ENCODE measurements at regions not wholly inside any gene's neighbourhood (a gene's known extent, or its start where the extent isn't known, plus 50 kb on each side); places are given as distances from the start of the nearest gene placed in this dataset.

- no peaks in the 10 kb centered on the region for H3K79me2 ChIP-seq (ENCODE audit: low read length)
- H2AFZ ChIP-seq (ENCODE audit: low read length) = no peak overlapping the region
- H3K4me3 ChIP-seq (ENCODE audit: low read length) = no peak overlapping the region
- H3K9ac ChIP-seq (ENCODE audit: low read length) = no peak overlapping the region
- no peaks in the 10 kb centered on the region for H3K4me1 ChIP-seq (ENCODE audit: low read length)
- no peaks in the 10 kb centered on the region for H3K36me3 ChIP-seq (ENCODE audit: insufficient read depth, low read length)
- no peaks in the 10 kb centered on the region for H4K20me1 ChIP-seq (ENCODE audit: insufficient read depth, low read depth, low read length)
- H3K27ac ChIP-seq (ENCODE audit: low read length) = no peak overlapping the region
- no peaks in the 10 kb centered on the region for H3K9me3 ChIP-seq (ENCODE audit: low read length)
- H3K9me2 ChIP-seq (replicated peaks; ENCODE audit: insufficient read depth, low read length) = no peaks in the 10 kb centered on the region
- no peak overlapping the region for H3K4me2 ChIP-seq (ENCODE audit: low read depth, low read length, poor library complexity, severe bottlenecking)
- no peak for DNase-seq
- no peaks in the 10 kb centered on the region for H3K27me3 ChIP-seq (ENCODE audit: low read length)
Observed at GRCh38 chr3:106748472-106749262, 628.6 kb upstream of the CCDC54 start.

GRCh38 chr3:106750092-106750491 is 627.1 kb upstream of the CCDC54 start:
- Histone ChIP-seq H3K4me2 (ENCODE audit: low read depth, low read length, poor library complexity, severe bottlenecking) (no peak overlapping the region), H3K4me3 (ENCODE audit: low read length) (no peak overlapping the region), H3K9me3 (ENCODE audit: low read length) (no peaks in the 10 kb centered on the region), H3K36me3 (ENCODE audit: insufficient read depth, low read length) (no peaks in the 10 kb centered on the region), H3K9me2 (replicated peaks; ENCODE audit: insufficient read depth, low read length) (no peaks in the 10 kb centered on the region), H3K4me1 (ENCODE audit: low read length) (no peaks in the 10 kb centered on the region), H3K9ac (ENCODE audit: low read length) (no peak overlapping the region), H3K79me2 (ENCODE audit: low read length) (no peaks in the 10 kb centered on the region), H3K27me3 (ENCODE audit: low read length) (no peaks in the 10 kb centered on the region), H2AFZ (ENCODE audit: low read length) (no peak overlapping the region), H3K27ac (ENCODE audit: low read length) (no peak overlapping the region), H4K20me1 (ENCODE audit: insufficient read depth, low read depth, low read length) (no peaks in the 10 kb centered on the region)
- DNase-seq = no peak

- H3K4me2 ChIP-seq (ENCODE audit: low read depth, low read length, poor library complexity, severe bottlenecking) = no peak overlapping the region
- H3K4me3 ChIP-seq (ENCODE audit: low read length) = no peak overlapping the region
- H3K27me3 ChIP-seq (ENCODE audit: low read length) = no peaks in the 10 kb centered on the region
- no peak for DNase-seq
- no peak overlapping the region for H3K9ac ChIP-seq (ENCODE audit: low read length)
- no peaks in the 10 kb centered on the region for H3K36me3 ChIP-seq (ENCODE audit: insufficient read depth, low read length)
- no peaks in the 10 kb centered on the region for H3K9me2 ChIP-seq (replicated peaks; ENCODE audit: insufficient read depth, low read length)
- no peak overlapping the region for H3K27ac ChIP-seq (ENCODE audit: low read length)
- H2AFZ ChIP-seq (ENCODE audit: low read length) = no peak overlapping the region
- H3K4me1 ChIP-seq (ENCODE audit: low read length) = no peaks in the 10 kb centered on the region
- H4K20me1 ChIP-seq (ENCODE audit: insufficient read depth, low read depth, low read length) = no peaks in the 10 kb centered on the region
- H3K79me2 ChIP-seq (ENCODE audit: low read length) = no peaks in the 10 kb centered on the region
- no peaks in the 10 kb centered on the region for H3K9me3 ChIP-seq (ENCODE audit: low read length)
Observed at GRCh38 chr3:106755336-106755735, 621.9 kb upstream of the CCDC54 start.

- H3K9me3 ChIP-seq (ENCODE audit: low read length) = no peaks in the 10 kb centered on the region
- no peaks in the 10 kb centered on the region for H4K20me1 ChIP-seq (ENCODE audit: insufficient read depth, low read depth, low read length)
- H3K4me2 ChIP-seq (ENCODE audit: low read depth, low read length, poor library complexity, severe bottlenecking) = no peak overlapping the region
- no peaks in the 10 kb centered on the region for H3K27me3 ChIP-seq (ENCODE audit: low read length)
- no peaks in the 10 kb centered on the region for H3K9me2 ChIP-seq (replicated peaks; ENCODE audit: insufficient read depth, low read length)
- no peak for DNase-seq
- no peaks in the 10 kb centered on the region for H3K4me1 ChIP-seq (ENCODE audit: low read length)
- no peak overlapping the region for H3K4me3 ChIP-seq (ENCODE audit: low read length)
- no peak overlapping the region for H3K9ac ChIP-seq (ENCODE audit: low read length)
- H3K27ac ChIP-seq (ENCODE audit: low read length) = no peak overlapping the region
- H3K36me3 ChIP-seq (ENCODE audit: insufficient read depth, low read length) = no peaks in the 10 kb centered on the region
- H2AFZ ChIP-seq (ENCODE audit: low read length) = no peak overlapping the region
- no peaks in the 10 kb centered on the region for H3K79me2 ChIP-seq (ENCODE audit: low read length)
Observed at GRCh38 chr3:106756901-106757300, 620.3 kb upstream of the CCDC54 start.

- Histone ChIP-seq H3K79me2 (ENCODE audit: low read length) (no peaks in the 10 kb centered on the region), H2AFZ (ENCODE audit: low read length) (no peak overlapping the region), H3K4me1 (ENCODE audit: low read length) (no peaks in the 10 kb centered on the region), H3K4me3 (ENCODE audit: low read length) (no peak overlapping the region), H3K9me2 (replicated peaks; ENCODE audit: insufficient read depth, low read length) (no peaks in the 10 kb centered on the region), H3K9ac (ENCODE audit: low read length) (no peak overlapping the region), H3K9me3 (ENCODE audit: low read length) (no peaks in the 10 kb centered on the region), H3K27me3 (ENCODE audit: low read length) (no peaks in the 10 kb centered on the region), H3K27ac (ENCODE audit: low read length) (no peak overlapping the region), H3K36me3 (ENCODE audit: insufficient read depth, low read length) (no peaks in the 10 kb centered on the region), H3K4me2 (ENCODE audit: low read depth, low read length, poor library complexity, severe bottlenecking) (no peak overlapping the region), H4K20me1 (ENCODE audit: insufficient read depth, low read depth, low read length) (no peaks in the 10 kb centered on the region)
- DNase-seq = no peak
Observed at GRCh38 chr3:106758459-106758858, 618.8 kb upstream of the CCDC54 start.

- H4K20me1 ChIP-seq (ENCODE audit: insufficient read depth, low read depth, low read length) = no peaks in the 10 kb centered on the region
- no peaks in the 10 kb centered on the region for H3K4me1 ChIP-seq (ENCODE audit: low read length)
- no peak overlapping the region for H2AFZ ChIP-seq (ENCODE audit: low read length)
- H3K36me3 ChIP-seq (ENCODE audit: insufficient read depth, low read length) = no peaks in the 10 kb centered on the region
- DNase-seq = no peak
- H3K9ac ChIP-seq (ENCODE audit: low read length) = no peak overlapping the region
- H3K27ac ChIP-seq (ENCODE audit: low read length) = no peak overlapping the region
- H3K9me3 ChIP-seq (ENCODE audit: low read length) = no peaks in the 10 kb centered on the region
- H3K9me2 ChIP-seq (replicated peaks; ENCODE audit: insufficient read depth, low read length) = no peaks in the 10 kb centered on the region
- no peaks in the 10 kb centered on the region for H3K27me3 ChIP-seq (ENCODE audit: low read length)
- H3K4me2 ChIP-seq (ENCODE audit: low read depth, low read length, poor library complexity, severe bottlenecking) = no peak overlapping the region
- H3K79me2 ChIP-seq (ENCODE audit: low read length) = no peaks in the 10 kb centered on the region
- no peak overlapping the region for H3K4me3 ChIP-seq (ENCODE audit: low read length)
Observed at GRCh38 chr3:106759731-106760130, 617.5 kb upstream of the CCDC54 start.

- no peaks in the 10 kb centered on the region for H4K20me1 ChIP-seq (ENCODE audit: insufficient read depth, low read depth, low read length)
- no peaks in the 10 kb centered on the region for H3K79me2 ChIP-seq (ENCODE audit: low read length)
- H3K4me1 ChIP-seq (ENCODE audit: low read length) = no peaks in the 10 kb centered on the region
- no peaks in the 10 kb centered on the region for H3K27me3 ChIP-seq (ENCODE audit: low read length)
- H3K4me3 ChIP-seq (ENCODE audit: low read length) = no peak overlapping the region
- H3K4me2 ChIP-seq (ENCODE audit: low read depth, low read length, poor library complexity, severe bottlenecking) = no peak overlapping the region
- H3K9ac ChIP-seq (ENCODE audit: low read length) = no peak overlapping the region
- H3K36me3 ChIP-seq (ENCODE audit: insufficient read depth, low read length) = no peaks in the 10 kb centered on the region
- no peaks in the 10 kb centered on the region for H3K9me3 ChIP-seq (ENCODE audit: low read length)
- no peak overlapping the region for H2AFZ ChIP-seq (ENCODE audit: low read length)
- no peak overlapping the region for H3K27ac ChIP-seq (ENCODE audit: low read length)
- no peak for DNase-seq
- no peaks in the 10 kb centered on the region for H3K9me2 ChIP-seq (replicated peaks; ENCODE audit: insufficient read depth, low read length)
Observed at GRCh38 chr3:106765342-106765741, 611.9 kb upstream of the CCDC54 start.

GRCh38 chr3:106768941-106769480 is 608.2 kb upstream of the CCDC54 start:
- no peak for DNase-seq
- H3K9me2 ChIP-seq (replicated peaks; ENCODE audit: insufficient read depth, low read length) = no peaks in the 10 kb centered on the region
- no peak overlapping the region for H3K27ac ChIP-seq (ENCODE audit: low read length)
- H3K79me2 ChIP-seq (ENCODE audit: low read length) = no peaks in the 10 kb centered on the region
- H3K4me2 ChIP-seq (ENCODE audit: low read depth, low read length, poor library complexity, severe bottlenecking) = no peak overlapping the region
- H2AFZ ChIP-seq (ENCODE audit: low read length) = no peak overlapping the region
- no peaks in the 10 kb centered on the region for H3K9me3 ChIP-seq (ENCODE audit: low read length)
- H4K20me1 ChIP-seq (ENCODE audit: insufficient read depth, low read depth, low read length) = no peaks in the 10 kb centered on the region
- no peak overlapping the region for H3K4me3 ChIP-seq (ENCODE audit: low read length)
- no peak overlapping the region for H3K9ac ChIP-seq (ENCODE audit: low read length)
- H3K36me3 ChIP-seq (ENCODE audit: insufficient read depth, low read length) = no peaks in the 10 kb centered on the region
- H3K4me1 ChIP-seq (ENCODE audit: low read length) = no peaks in the 10 kb centered on the region
- H3K27me3 ChIP-seq (ENCODE audit: low read length) = no peaks in the 10 kb centered on the region

Measured in Karpas-422 (cell line).